Mucosa of descending colon (tissue), 3 donors: ENCODE measurements at regions not wholly inside any gene's neighbourhood (a gene's known extent, or its start where the extent isn't known, plus 50 kb on each side); places are given as distances from the start of the nearest gene placed in this dataset.

ENCODE experiments used
- ATAC-seq: fragments of 200-7000 bp; cut with Tn5 transposase; one replicate; pipeline ENCODE4 v1.9.1; 2020; ENCODE audit warnings: mild to moderate bottlenecking, moderate library complexity
- DNase-seq, 3 donors: peaks; one replicate each; pipeline ENCODE4 v3.0.0-alpha.2; 2020
- H3K36me3 ChIP-seq: fragments of 200-600 bp; one replicate; pipeline ENCODE4 v1.8.0; 2021; ENCODE audit warnings: low read depth, mild to moderate bottlenecking
- H3K4me1 ChIP-seq: fragments of 200-600 bp; one replicate; pipeline ENCODE4 v1.8.0; 2021; ENCODE audit warnings: low read depth, mild to moderate bottlenecking
- H3K4me3 ChIP-seq: fragments of 200-600 bp; one replicate; pipeline ENCODE4 v1.8.0; 2021; ENCODE audit warnings: mild to moderate bottlenecking
- H3K9me3 ChIP-seq: fragments of 200-600 bp; one replicate; pipeline ENCODE4 v1.8.0; 2021; ENCODE audit warnings: mild to moderate bottlenecking
- CTCF ChIP-seq: fragments of 200-600 bp; IDR thresholded peaks from one replicate; pipeline ENCODE4 v1.8.0; 2022; ENCODE audit warnings: antibody characterized with exemption, mild to moderate bottlenecking
- intact Hi-C, 2 donors: fragments of 100-400 bp; cut with DNase I in 1 of 2; cut with micrococcal nuclease in 1 of 2; formaldehyde crosslinking; loops; one replicate each; pipeline versions ENCODE4 v1.11.0 to v1.11.1; 2022; cut with DNase I, micrococcal nuclease
- donor health status: DM: no; HTN: no; CAD: no; lungs with moderate emphysema.
- donor health status: DM: no; HTN: no; CAD: no.
- donor health status: DM: no; HTN: yes; CAD: no.

DNA sequence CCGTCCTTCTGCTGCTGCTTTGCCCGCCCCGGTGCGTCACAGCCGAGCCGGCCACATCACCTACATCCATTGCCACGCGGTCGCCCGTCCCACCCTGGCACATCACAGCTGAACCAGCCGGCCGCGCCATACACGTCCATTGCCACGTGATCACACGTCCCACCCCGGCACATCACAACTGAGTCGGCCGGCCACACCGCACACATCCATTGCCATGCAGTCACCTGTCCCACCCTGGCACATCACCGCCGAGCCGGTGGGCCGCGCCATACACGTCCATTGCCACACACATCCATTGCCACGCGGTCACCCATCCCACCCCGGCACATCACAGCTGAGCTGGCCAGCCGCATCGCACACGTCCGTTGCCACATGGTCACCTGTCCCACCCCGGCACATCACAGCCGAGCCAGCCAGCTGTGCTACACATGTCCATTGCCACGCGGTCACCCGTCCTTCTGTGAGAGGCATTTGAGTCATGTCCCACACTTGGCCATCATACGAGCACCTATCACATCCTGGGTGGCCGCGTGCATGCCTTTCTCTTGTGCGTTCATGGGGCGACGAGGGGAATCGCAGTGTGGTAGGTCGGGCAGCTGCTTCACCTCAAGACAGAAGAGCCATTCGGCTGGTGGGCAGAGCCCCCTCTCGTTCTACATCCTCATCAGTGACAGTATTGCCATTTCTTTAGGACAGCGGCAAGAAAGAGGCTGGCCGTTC, 58.6 kb downstream of the JAKMIP3 start:
- intact Hi-C loops, result no loop called here
- no peaks in the 10 kb centered on the region for H3K36me3 ChIP-seq
- ATAC-seq, result no peak

DNA sequence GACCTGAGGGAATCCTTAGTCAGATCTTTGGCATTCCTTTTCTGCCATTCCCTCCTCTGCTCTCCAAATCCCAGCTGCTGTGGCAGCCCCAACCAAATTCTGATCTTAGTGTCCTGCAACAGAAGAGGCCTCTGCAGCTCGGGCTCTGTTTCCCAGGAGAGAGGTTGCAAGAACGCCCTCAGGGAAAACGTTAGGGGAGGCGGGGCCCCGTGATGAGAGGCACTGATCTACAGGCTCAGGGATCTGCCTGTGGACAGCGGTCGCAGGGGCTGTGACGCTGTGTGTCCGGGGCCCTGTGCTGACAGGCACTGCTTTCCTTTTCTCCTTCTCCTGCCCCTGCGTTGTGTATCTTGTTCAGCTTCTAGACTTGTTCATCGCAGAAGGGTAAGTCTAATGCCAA, 57.3 kb upstream of the DPYSL4 start:
- no peaks in the 10 kb centered on the region for H3K9me3 ChIP-seq
- intact Hi-C loops, result no loop called here
- ATAC-seq (no peak), DNase-seq (peak in 2 of 3 donors; percentile 2 to 13)
- H3K4me3 ChIP-seq, result no peak overlapping the region
- no peaks in the 10 kb centered on the region for H3K4me1 ChIP-seq
- TF ChIP-seq CTCF, result no peak
- H3K36me3 ChIP-seq, result no peaks in the 10 kb centered on the region

More for the DNA sequence above, 58.6 kb downstream of the JAKMIP3 start:
- H3K4me3 ChIP-seq, result no peak overlapping the region
- DNase-seq, result peak in 2 of 3 donors; percentile 8 to 39
- H3K9me3 ChIP-seq, result no peaks in the 10 kb centered on the region
- TF ChIP-seq CTCF, result no peak
- no peaks in the 10 kb centered on the region for H3K4me1 ChIP-seq

DNA sequence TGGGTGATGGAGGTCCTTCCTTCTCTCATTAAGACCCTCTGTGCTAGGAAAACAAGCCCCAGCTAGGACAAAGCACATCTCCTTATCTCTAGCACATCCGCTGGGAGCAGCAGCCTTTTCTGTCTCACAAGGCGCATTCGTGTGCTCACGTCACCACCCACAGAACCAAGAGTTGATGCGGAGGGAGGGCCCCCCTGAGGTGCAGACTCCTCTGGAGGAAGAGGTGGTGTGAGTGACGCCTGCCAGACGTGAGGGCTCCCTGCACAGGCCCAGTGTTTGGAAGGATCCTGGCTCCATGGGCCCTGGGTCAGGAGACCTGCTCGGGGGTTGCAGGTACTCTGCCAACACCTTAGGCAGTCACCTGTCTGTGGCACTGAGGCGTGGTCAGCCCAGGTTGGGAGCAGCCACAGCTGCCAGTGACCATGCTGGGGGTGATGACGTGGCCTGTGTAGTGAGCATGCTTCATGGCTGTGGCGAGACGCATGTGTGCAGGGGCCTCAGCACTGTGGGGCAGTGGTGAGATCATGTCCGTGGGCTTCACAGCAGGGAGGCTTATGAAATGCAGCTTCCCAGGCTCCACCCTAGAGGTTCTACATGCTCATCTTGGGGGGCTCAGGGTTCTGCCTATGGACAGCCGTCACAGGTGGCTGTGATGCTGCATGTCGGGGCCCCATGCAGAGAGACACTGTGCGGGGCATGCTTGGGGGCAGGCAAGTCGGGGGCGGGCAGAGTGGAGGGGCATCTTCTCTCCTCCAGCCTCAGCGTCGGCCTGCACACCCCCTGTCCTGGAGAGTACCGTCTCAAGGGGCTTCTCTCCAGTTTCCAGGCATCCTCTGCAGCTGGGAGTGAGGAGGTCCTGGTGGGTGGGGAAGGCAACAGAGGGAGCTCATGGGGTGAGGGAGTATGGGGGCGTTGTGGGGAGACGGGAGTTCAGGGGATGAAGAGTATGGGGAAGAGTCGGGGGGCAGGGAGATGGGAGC, 56.2 kb upstream of the DPYSL4 start:
- no peak for TF ChIP-seq CTCF
- Histone ChIP-seq H3K36me3 (no peaks in the 10 kb centered on the region), H3K9me3 (no peaks in the 10 kb centered on the region), H3K4me3 (no peak overlapping the region), H3K4me1 (no peaks in the 10 kb centered on the region)
- DNase-seq (peak in 2 of 3 donors; percentile 7 to 24), ATAC-seq (no peak)
- intact Hi-C loops, result no loop called here

GRCh38 chr10:132131581-132132420, 54.9 kb upstream of the DPYSL4 start:
- TF ChIP-seq CTCF, result no peak
- intact Hi-C loops, result no loop called here

DNA sequence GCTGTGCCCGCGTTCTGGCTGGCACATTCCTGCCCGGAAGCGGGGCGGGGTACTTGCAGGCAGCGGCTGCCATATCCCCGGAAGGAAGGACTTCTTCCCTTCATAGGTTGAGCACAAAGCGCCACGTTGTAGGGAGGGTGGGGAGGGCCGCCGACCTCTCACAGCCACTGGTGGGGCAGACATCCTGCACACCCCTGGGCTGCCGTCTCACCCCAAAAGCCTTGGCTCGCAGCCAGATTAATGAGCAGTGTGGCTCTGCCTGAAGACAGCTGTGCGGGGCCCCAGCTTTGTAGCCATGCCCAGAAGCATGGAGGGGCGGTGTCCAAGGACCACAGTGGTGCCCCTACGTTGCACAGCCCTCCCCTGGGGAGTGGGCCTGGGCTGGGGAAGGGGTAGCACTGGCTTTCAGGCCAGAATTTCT, 54.3 kb upstream of the DPYSL4 start:
- H3K9me3 ChIP-seq, result no peaks in the 10 kb centered on the region
- H3K36me3 ChIP-seq, result no peaks in the 10 kb centered on the region
- peak in 1 of 3 donors; percentile 39 for DNase-seq
- no peaks in the 10 kb centered on the region for H3K4me1 ChIP-seq
- intact Hi-C loops, result no loop called here
- no peak overlapping the region for H3K4me3 ChIP-seq
- no peak for ATAC-seq
- TF ChIP-seq CTCF, result no peak

More at GRCh38 chr10:132131581-132132420, 54.9 kb upstream of the DPYSL4 start:
- H3K4me1 ChIP-seq, result no peaks in the 10 kb centered on the region
- no peaks in the 10 kb centered on the region for H3K36me3 ChIP-seq
- DNase-seq, result peak in 2 of 3 donors; percentile 4 to 34
- no peak for ATAC-seq
- H3K9me3 ChIP-seq, result no peaks in the 10 kb centered on the region
- H3K4me3 ChIP-seq, result no peak overlapping the region
